HG03571 (cell line): ENCODE measurements at regions not wholly inside any gene's neighbourhood (a gene's known extent, or its start where the extent isn't known, plus 50 kb on each side); places are given as distances from the start of the nearest gene placed in this dataset.
"Not testable (repeated sequence)": the region's sequence is repeated elsewhere in the genome, so short reads cannot be mapped to it uniquely, and the experiment has no call there.

ENCODE experiments used
- ATAC-seq: cut with Tn5 transposase; IDR thresholded peaks from one replicate; pipeline ENCODE4 v1.9.1; 2021; ENCODE audit not compliant: unreplicated experiment

DNA sequence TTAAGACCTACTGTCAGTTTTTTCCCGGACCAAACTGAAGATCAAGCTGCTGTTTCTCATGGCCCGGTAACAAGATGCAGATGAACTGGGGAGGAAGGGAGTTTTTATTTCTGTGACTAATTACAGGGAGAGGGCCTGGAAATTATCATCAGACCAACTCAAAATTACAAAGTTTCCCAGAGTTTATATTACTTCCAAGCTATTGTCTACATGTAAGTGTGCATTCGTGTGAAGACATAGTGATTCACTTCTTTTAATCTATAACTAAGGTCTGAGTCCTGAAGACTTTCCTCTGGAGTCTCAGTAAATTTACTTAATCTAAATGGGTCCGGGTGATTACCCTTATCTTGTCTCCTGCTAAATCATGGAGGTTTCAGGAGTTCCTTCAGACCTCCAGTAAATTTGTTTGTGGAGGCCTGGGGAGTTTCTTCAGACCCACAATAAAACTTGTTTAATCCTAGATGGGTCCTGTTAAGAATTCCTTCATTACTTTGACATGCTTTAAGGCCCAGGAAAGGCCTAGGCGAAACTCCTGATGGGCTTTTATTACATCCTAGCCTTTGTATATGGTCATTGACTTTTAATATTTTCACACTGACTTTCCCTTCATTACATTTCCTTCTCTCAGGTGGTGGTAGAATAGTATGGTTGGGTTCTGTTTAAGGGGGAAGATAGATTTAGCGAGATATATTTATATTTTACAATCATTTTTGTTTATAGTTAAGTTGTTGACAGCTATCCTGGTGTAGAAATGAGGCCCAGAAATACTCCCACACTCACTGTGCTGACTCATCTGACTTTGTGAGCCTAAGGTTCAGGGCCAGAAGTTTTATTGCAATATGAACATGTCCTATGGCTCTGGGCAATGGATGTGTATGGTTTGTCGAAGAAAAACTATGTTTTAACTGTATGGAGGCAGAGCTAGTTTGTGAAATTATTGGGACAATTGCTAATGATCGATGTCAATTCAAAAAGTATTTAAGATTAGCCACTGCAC is 627.0 kb upstream of the FBXO33 start:
- no peak for ATAC-seq

DNA sequence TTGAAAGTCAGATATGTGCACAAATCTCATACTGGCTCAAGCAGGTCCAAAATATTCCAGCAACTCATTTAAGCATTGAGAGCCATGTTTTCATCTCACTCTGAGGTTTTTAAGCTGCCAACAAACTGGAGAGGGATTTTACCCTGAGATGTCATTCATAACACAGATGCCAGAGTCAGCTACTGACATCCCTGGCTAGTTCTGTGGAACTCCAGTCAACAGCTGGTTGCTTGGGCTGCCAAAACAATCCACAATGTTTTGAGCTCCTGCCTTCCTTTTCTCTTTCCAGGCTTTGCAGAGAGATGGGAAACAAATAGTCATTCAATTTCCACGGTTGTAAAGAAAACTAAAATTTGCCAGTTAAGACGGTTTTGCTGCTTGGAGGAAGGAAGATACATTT is 621.2 kb upstream of the FBXO33 start:
- no peak for ATAC-seq

DNA sequence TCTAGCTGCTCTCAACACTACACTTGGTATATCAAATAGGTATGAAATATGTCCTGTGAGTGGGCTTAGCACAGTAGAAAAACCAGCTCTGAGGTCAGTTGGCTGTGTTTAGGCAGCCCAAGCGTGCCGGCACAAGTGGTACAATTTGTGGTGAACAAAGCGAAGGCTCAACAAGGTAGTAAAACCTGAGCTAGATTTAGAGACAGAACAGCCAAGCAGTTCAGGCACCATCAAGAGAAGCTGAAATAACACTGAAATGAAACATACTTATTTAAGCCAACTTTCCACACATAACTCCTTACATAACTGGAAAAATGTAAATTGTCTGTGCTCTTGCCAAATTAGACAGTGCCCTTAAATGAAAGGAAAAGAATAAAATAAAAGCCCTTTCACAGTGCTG is 596.8 kb upstream of the FBXO33 start:
- ATAC-seq, result no peak

DNA sequence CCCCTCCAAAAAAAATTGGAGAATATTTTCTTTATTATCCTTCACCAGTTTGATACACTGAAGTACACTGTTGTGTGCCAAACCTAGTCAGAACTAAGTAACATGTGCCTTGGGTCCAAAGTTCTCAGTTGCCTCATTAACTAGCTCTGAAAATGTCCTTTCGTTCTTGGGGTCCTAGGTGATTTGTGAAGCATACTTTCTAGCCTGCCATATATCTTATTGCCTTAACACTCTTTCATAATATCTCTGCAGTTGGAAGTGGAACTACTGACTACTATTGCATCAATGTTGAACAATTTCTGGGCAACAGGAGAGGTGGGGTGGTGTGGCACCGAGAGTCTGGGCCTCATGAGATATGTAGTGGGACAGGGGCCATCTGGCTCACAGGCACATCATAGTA is 592.9 kb upstream of the FBXO33 start:
- no peak for ATAC-seq

DNA sequence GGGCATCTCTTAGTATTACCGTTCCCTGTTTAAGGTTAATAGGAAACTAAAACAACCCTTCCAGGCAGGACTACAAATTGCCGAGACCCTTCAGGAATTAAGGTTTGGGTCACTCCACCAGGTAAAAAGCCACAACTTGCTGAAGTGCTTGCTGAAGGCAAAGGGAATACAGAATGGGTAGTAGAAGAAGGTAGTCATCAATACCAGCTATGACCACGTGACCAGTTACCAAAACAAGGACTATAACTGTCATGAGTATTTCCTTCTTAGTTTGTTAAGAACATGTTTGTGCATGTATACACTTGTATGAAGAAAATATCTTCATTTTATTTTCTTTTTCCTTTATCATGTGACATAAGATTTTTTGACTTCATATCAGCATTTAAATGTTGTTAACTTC is 578.7 kb upstream of the FBXO33 start:
- ATAC-seq, result no peak

DNA sequence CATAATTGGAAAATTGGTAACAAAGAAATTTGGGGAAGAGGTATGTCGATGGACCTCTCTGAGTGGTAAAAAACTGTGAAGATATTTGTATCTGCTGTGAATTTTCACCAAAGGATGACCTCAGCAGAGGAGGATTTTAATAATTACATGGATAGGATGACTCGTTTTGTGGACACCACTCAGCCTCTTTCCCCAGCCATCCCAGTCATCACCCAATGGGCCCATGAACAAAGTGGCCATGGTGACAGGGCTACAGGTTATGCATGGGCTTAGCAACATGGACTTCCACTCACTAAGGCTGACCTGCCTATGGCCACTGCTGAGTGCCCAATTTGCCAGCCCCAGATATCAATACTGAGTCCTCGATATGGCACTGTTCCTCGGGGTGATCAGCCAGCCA is 577.5 kb upstream of the FBXO33 start:
- no peak for ATAC-seq

DNA sequence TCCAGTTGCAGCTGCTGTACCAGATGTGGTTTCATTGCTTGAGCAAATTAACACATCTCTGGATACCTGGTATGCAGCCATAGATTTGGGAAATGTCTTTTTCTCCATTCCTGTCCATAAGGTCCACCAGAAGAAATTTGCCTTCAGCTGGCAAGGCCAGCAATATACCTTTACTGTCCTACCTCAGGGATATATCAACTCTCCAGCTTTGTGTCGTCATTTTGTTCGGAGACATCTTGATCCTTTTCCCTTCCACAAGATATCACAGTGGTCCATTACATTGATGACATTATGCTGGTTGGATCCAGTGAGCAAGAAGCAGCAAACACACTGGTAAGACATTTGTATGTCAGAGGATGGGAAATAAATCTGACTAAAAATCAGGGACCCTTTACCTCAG is 576.1 kb upstream of the FBXO33 start:
- ATAC-seq, result not testable (repeated sequence)

DNA sequence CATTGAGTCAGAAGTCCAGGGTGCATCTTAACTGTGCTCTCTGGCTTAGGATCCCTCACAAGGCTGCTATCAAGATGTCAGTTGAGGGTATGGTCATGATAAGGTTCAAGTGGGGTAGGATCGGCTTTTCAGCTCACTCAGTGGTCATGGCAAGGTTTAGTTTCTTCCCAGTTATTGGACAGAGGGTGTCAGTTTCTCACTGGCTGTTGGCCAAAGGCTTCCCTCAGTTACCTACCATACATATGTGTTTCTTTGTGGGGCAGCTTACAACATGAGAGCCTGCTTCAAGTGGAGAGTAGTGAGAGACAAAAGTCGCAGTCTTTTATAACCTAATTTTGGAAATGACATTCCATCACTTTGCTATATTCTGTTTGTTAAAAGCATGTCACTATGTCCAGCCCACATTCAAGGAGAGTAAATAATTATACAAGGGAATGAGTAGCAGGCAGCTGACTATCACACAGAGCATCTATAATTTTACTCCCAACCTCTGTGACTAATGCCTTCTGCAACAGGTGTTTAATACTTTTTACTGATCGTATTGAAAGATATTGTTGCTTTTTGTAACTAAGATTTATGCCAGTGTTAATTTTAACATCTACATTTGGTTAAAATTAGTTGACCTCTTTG is 572.8 kb upstream of the FBXO33 start:
- ATAC-seq, result no peak

DNA sequence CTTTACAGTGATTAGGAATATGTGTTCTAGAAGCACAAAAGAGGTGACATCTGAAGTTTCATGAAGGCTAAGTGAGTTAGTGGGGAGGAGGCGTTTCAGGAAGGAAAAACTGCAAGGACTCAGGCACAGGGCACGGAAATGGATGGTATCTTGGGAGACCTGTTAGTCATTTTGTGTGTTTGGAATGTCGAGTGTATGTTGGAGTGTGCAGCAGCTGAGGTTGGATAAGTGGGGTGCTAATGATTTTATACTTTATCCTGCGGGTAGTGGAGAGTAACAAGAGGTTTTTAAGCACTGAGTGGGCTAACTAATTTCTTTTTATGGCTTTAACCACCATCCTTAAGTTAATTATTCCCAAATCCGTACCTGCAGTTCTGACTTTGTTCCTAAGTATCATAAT is 571.5 kb upstream of the FBXO33 start:
- ATAC-seq, result no peak

DNA sequence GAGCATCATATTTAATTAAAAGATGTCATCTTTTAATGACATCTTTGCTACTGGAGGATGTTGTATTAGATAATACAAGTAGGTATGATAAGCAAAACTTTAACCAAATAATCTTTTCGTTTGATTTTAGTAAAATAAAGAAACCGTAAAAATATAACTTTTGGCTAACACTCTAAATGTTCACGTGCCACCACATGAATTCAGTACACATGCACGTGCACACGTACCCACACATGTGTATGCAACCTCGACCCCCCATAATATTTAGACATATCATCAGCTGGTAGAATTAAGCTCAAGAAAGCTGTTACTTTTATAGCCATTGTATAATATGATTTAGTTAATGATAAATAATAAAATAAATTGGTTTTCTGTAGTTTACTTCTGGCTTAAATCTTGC is 566.6 kb upstream of the FBXO33 start:
- no peak for ATAC-seq

DNA sequence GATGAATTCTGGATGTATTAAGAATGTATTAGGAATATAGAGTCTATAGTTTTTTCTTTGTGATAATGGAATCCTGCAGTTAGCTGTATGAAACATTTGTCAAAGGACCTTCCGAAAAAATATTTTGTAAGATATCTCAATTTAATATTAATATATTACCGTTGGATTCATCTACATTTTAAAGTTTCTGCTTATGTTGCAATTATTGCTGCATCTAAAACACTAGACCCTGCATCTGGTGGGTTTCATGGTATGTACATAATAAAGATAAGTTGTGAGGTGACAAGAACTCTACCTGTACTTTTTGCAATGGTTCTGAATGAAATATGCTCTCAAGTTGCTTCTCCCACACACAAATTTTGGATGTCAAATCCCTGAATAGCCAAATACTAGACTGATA is 565.9 kb upstream of the FBXO33 start:
- ATAC-seq, result no peak

DNA sequence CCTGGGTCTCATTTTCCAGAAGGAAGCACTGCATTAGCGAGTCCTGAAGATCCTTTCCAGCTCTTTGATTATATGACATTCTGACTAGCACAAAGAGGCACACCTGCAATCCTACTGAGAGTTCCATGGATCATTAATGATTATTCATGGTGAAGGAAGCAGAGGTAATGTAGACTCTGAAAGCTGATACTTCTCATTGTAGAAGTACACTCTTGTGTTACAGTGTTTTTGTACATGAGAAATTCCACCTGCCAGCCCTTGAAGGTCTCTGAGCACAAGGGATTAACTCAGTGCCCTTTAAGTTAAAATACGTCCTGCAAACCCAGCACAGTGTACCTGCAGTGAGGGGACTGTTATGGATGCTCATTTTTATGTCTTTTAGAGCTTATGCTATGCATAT is 558.8 kb upstream of the FBXO33 start:
- no peak for ATAC-seq

DNA sequence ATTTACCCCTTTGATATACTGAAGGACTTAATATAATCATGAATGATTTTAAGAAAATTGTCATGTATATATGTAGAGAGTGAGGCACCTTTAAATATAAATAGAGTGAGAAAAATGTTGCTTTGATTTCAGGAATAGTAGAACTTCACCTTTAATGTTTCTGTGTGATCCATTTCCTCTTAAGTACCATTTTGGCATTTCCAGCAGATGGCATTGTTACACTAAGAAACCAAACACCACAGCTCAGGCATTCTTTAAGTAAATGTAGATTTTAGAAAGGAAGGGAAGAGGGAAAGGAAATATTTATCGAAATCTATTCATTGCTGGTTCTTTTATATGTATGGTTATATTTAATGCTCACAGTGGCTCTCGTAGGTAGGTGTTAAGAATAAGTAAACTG is 556.7 kb upstream of the FBXO33 start:
- ATAC-seq, result no peak

DNA sequence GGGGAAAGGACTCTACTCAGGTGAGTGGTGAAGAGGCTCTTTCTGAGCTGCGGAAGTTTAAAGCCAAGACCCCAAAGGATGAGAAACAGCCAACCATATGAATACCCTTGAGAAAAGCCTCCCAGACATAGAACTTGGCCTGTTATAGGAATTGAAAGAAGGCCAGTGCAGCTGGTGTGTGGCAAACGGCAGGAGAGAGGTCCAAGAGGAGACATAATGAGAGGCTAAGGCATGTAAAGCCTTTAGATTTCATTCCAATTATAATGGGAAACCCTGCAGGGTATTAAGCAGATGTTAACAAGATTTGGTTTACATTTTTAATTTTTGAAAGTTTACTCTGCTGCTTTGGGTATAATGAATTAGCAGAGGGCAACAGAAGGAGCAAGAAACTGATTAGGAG is 552.1 kb upstream of the FBXO33 start:
- ATAC-seq, result no peak

DNA sequence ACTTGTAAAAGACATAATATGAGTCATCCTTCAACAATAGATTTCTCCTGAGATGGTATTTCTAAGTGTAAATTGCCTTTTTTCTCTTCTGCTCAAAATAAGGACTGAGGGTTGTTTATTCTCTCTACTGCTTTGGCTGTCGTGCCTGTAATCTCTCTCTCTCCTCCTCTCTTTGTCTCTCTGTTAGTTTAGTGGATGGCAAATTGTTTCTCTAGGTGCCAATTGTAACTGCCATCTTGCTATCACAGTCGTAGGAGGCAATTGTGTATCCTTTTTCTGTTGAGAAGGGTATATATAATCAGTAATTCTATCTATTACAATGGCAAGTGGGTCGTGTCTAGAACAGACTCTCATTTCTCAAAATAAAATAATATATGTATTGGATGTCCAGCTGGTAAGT is 545.0 kb upstream of the FBXO33 start:
- ATAC-seq, result no peak

DNA sequence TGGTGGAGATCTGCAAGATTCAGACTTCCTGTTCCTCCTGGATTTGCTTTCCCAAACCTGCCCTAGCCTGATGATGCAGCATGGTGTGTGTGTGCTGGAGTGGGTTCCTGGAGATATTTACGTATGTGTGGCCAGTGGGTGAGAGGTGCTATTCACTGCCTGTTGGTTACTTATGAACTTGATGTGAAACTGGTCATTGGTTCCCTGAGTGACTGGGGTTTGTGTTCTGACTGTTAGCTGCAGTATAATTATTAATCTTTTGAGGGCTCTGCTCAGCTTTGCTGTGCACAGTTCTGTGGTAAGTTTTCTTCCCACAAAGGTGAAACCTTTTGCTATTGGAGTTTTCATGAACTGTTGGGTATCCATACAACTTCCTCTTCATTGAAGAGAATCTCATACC is 541.8 kb upstream of the FBXO33 start:
- ATAC-seq, result peak; percentile 99

DNA sequence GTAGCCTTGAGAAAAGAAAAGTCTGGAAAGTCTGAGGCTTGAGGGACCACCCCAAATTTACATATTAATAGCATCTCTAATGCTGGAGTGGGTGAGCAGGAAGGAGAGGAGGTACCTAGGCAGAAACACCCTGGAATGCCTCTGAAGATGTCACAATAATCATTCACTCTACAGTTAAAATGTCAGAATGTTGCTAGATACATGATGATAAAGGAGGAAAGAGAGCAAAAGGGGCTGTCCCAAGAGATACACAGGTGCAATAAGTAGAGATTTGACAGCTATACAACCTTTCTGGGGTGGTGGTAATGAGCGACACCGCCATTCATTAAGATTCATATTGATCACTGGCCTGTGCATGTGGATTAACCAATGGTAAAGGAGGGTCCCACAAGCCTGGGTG is 540.5 kb upstream of the FBXO33 start:
- no peak for ATAC-seq

DNA sequence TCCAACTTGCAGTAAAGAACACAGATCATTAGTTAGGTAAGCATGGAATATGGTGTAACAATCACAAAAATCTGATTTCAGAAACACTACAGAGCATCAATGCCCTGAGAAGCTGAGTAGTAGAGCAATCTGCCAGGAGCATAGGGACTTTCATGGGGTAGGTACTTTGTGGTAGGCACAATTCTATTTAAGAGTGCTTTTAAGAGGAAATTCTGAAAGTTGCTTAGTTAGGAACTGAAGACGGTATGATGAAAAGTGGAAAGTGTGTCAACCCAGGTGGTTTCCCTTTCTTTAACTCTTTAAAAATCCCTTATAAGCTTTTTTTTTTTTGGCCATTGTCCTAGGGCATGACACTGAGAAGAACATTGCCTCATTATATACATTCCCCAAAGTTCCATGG is 535.7 kb upstream of the FBXO33 start:
- ATAC-seq, result no peak

DNA sequence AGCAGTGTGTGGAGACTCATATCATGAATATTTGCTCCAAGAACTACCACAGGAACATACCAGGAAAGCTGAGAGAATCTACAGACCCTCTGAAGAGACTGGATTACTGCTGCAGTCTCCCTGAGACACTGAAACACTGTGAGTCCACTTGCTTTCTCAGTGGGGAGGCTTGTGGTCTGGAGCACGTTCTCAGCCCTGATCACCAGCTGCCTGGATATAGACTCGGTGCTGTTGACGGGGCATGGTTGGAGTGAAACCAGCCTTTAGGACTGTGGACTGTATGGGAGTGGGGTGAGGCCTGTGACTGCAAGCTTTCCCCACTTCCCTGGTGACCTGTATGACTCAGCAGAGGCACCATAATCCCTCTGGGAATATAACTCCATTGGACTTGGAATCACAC is 525.8 kb upstream of the FBXO33 start:
- ATAC-seq, result no peak

DNA sequence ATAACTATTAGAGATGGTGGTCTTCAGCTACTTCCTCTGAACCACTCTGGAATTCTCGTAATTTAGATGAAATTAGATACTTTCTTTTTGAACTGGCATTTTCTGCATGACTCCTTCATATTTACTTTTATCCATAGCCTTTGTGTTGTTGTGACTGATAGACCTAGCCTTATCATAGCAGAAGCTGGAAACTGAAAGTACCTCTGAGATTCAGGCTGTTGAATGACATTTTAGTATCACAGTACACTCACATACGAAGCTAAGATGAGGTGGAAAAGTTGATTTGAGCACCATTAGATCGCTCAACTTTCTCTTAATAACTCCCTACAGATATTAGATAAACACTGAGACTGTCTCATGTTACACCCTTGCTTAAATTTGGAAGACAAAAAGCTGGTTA is 525.1 kb upstream of the FBXO33 start:
- peak; percentile 67 for ATAC-seq

DNA sequence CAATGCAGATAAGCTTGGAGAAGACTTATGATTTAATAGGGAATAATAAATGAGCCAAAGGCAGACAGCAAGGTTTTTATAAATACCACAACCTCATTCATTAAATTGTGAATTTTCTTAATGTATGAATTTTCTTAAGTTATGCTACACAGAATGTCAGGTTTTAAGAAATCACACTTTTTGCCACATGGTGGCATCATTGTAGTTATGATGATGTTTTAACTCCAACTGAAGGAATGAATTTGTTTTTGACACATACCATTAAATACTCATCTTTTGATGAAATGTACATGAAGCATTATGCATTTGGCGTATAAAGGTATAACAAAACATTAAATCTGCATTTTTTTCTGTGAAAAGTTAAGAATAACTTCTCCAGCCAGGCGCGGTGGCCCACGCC is 524.1 kb upstream of the FBXO33 start:
- no peak for ATAC-seq

DNA sequence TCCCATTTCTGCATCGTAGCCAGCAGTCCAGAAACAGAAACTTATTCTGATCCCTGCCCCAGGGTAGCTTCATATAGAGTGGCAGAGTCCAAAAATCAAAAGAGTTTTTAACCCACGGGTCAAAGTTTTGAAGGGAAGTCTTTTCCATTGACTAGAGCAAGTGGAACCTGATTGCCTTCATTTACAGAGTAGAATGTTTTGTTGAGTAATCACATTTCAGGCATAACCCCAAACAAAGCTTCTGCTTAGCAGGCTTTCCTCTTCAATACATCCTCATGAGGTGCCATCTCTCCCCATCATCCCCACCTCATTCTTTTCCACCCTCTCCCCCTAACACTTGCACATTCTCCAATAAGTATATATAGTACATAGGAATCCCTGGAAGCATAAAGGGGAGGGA is 516.0 kb upstream of the FBXO33 start:
- no peak for ATAC-seq

DNA sequence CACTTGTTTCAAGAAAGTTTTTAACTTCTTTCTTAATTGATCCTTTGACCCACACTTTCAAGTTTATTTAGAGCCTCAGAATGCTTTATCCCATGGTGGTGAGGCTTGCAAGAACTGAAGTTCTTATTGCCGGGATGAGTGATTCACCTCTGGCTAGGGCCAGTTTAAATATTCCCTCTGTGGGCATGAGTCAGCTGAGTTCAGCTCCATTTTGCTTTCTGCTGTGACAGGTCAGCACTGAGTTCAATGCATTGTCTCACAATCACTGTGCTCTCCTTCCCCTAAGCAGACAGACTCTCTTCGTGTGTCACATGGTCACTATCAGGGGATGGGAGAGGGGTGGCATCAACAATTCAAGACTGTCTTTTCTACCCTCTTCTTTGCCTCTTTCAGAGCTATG is 514.6 kb upstream of the FBXO33 start:
- no peak for ATAC-seq
